Vagina (tissue), 2 donors: ENCODE measurements at regions not wholly inside any gene's neighbourhood (a gene's known extent, or its start where the extent isn't known, plus 50 kb on each side); places are given as distances from the start of the nearest gene placed in this dataset. TPM values are rescaled to one million over a fixed set of nuclear protein-coding genes. Genes with fewer than 3 reads are reported as not detected.

Experiments
- DNase-seq, 2 donors: peaks; one replicate each; pipeline ENCODE4 v3.0.0-alpha.2; 2017; ENCODE audit errors: extremely low spot score in 2 of 2
- H3K27ac ChIP-seq: fragments of 200-600 bp; sonication (generic); one replicate; pipeline ENCODE4 v1.5.1; 2019
- H3K27me3 ChIP-seq: fragments of 200-600 bp; sonication (generic); one replicate; pipeline ENCODE4 v1.5.1; 2019
- H3K36me3 ChIP-seq, 2 donors: fragments of 200-600 bp; sonication (generic); one replicate each; pipeline ENCODE4 v1.5.1; 2017 to 2019
- H3K4me1 ChIP-seq: fragments of 200-600 bp; sonication (generic); one replicate; pipeline ENCODE4 v1.5.1; 2019
- H3K4me3 ChIP-seq, 2 donors: fragments of 200-600 bp; sonication (generic); 1 replicate in 1 of 2; 2 replicates in 1 of 2; pipeline ENCODE4 v1.5.1; 2016 to 2019
- H3K9me3 ChIP-seq: fragments of 200-600 bp; sonication (generic); one replicate; pipeline ENCODE4 v1.5.1; 2019
- CTCF ChIP-seq, 3 experiments: fragments of 450-650 bp in 2 of 3; fragments of 200-600 bp in 1 of 3; sonication (generic) in 1 of 3; IDR thresholded peaks; one replicate each; pipeline ENCODE4 v1.5.1; 2017 to 2019; ENCODE audit warnings: antibody characterized with exemption in 3 of 3, mild to moderate bottlenecking in 2 of 3, moderate library complexity in 2 of 3
- POLR2A ChIP-seq, 2 donors: fragments of 450-650 bp; IDR thresholded peaks; one replicate each; pipeline ENCODE4 v1.6.1; 2017; ENCODE audit warnings: antibody characterized with exemption in 2 of 2, mild to moderate bottlenecking in 2 of 2, moderate library complexity in 2 of 2
- POLR2AphosphoS5 ChIP-seq, 2 donors: sonication (generic); formaldehyde crosslinking; IDR thresholded peaks; one replicate each; pipeline ENCODE4 v1.9.0; 2017; ENCODE audit warnings: antibody characterized with exemption in 2 of 2, mild to moderate bottlenecking in 2 of 2, low read depth in 1 of 2; ENCODE audit not compliant: insufficient read depth in 1 of 2
- intact Hi-C: fragments of 100-400 bp; cut with DNase I; formaldehyde crosslinking; loops from one replicate; pipeline ENCODE4 v1.15.1; 2023
- small RNA-seq: library from RNA; depleted of rRNA; stranded (forward); fragments of <200 nt; gene quantifications from one replicate; pipeline ENCODE3, GENCODE V24; 2016

- no peaks in the 10 kb centered on the region for H3K27me3 ChIP-seq
- H3K36me3 ChIP-seq, result no peaks in the 10 kb centered on the region
- no peak overlapping the region for H3K27ac ChIP-seq
- H3K4me1 ChIP-seq, result no peaks in the 10 kb centered on the region
- no peak for TF ChIP-seq POLR2A (IDR thresholded peaks at IDR 0.05)
- no peak for TF ChIP-seq POLR2AphosphoS5 (IDR thresholded peaks at IDR 0.05; ENCODE audit: insufficient read depth in 1 of 2, low read depth in 1 of 2)
- no peak for TF ChIP-seq CTCF (IDR thresholded peaks at IDR 0.05)
- H3K4me3 ChIP-seq, result no peak overlapping the region
- DNase-seq, result no peak
- intact Hi-C loops, result no loop called here
- H3K9me3 ChIP-seq, result no peaks in the 10 kb centered on the region
Observed at GRCh38 chr4:8928074-8928473, 56.4 kb upstream of the HMX1 start.

GRCh38 chr4:8922481-8922880 is 50.8 kb upstream of the HMX1 start:
- intact Hi-C loops, result no loop called here
- Histone ChIP-seq H3K4me3 (no peak overlapping the region), H3K9me3 (no peaks in the 10 kb centered on the region), H3K4me1 (no peaks in the 10 kb centered on the region), H3K27ac (no peak overlapping the region), H3K36me3 (no peaks in the 10 kb centered on the region), H3K27me3 (no peaks in the 10 kb centered on the region)
- no peak for TF ChIP-seq POLR2AphosphoS5 (IDR thresholded peaks at IDR 0.05; ENCODE audit: insufficient read depth in 1 of 2, low read depth in 1 of 2)
- TF ChIP-seq CTCF (IDR thresholded peaks at IDR 0.05), result no peak
- TF ChIP-seq POLR2A (IDR thresholded peaks at IDR 0.05), result no peak
- peak in 1 of 2 donors; percentile 77 for DNase-seq

- no peak for DNase-seq
- Histone ChIP-seq H3K36me3 (no peaks in the 10 kb centered on the region), H3K27ac (no peak overlapping the region), H3K4me3 (no peak overlapping the region), H3K9me3 (no peaks in the 10 kb centered on the region), H3K4me1 (no peaks in the 10 kb centered on the region), H3K27me3 (no peaks in the 10 kb centered on the region)
- intact Hi-C loops, result no loop called here
- TF ChIP-seq CTCF (IDR thresholded peaks at IDR 0.05), result no peak
- TF ChIP-seq POLR2AphosphoS5 (IDR thresholded peaks at IDR 0.05; ENCODE audit: insufficient read depth in 1 of 2, low read depth in 1 of 2), result no peak
- TF ChIP-seq POLR2A (IDR thresholded peaks at IDR 0.05), result no peak
Observed at GRCh38 chr4:8921465-8921864, 49.8 kb upstream of the HMX1 start.

Small RNA genes lying in the stretch of these regions (small RNA-seq; reads per million reads assigned to genes)
- gene SNRPCP16, result not detected
